Neural cell (in vitro differentiated cells): ENCODE measurements at regions not wholly inside any gene's neighbourhood (a gene's known extent, or its start where the extent isn't known, plus 50 kb on each side); places are given as distances from the start of the nearest gene placed in this dataset.

Experiments used
- EP300 ChIP-seq: fragments of 450-650 bp; conservative IDR thresholded peaks from 2 replicates; pipeline ENCODE4 v1.6.1; 2014; ENCODE audit warnings: antibody characterized with exemption, mild to moderate bottlenecking, moderate library complexity; ENCODE audit not compliant: poor library complexity, severe bottlenecking
- EZH2 ChIP-seq: fragments of 200-600, 300-800 bp; shearing (Covaris generic), sonication (generic); IDR thresholded peaks from 2 replicates; pipeline ENCODE4 v1.6.1; 2014; ENCODE audit warnings: antibody characterized with exemption, low read length, borderline replicate concordance, mild to moderate bottlenecking; ENCODE audit not compliant: insufficient read depth, poor library complexity, severe bottlenecking
- POLR2AphosphoS5 ChIP-seq: IDR thresholded peaks from 2 replicates; pipeline ENCODE4 v1.6.1; 2012
- TAF1 ChIP-seq: IDR thresholded peaks from 2 replicates; pipeline ENCODE4 v1.6.1; 2012; ENCODE audit warnings: low read depth
- TF ChIP-seq, protein P1 (sequence below): fragments of 450-650 bp; IDR thresholded peaks from 2 replicates; pipeline ENCODE4 v1.5.1; 2014; ENCODE audit warnings: antibody characterized with exemption, mild to moderate bottlenecking, moderate library complexity; ENCODE audit not compliant: poor library complexity, severe bottlenecking
- TF ChIP-seq, protein P2 (sequence below): IDR thresholded peaks from 2 replicates; pipeline ENCODE4 v1.6.1; 2012; ENCODE audit warnings: borderline replicate concordance

DNA sequence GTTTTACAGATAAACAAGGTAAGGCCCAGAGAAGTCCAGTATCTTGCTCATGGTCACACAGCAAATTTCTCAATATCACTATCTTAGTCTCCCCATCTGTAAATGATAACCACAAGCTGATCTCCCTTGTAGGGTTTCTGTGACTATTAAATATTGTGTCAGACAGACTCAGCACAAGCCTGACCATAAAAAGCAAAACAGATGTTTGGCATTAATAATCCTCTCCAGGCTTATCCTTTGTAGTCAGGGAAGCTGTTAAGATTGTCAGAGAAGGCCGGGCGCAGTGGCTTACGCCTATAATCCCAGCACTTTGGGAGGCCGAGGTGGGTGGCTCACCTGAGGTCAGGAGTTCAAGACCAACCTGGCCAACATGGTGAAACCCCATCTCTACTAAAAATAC is 173.2 kb upstream of the PRICKLE2 start:
- TF ChIP-seq, protein P1, sequence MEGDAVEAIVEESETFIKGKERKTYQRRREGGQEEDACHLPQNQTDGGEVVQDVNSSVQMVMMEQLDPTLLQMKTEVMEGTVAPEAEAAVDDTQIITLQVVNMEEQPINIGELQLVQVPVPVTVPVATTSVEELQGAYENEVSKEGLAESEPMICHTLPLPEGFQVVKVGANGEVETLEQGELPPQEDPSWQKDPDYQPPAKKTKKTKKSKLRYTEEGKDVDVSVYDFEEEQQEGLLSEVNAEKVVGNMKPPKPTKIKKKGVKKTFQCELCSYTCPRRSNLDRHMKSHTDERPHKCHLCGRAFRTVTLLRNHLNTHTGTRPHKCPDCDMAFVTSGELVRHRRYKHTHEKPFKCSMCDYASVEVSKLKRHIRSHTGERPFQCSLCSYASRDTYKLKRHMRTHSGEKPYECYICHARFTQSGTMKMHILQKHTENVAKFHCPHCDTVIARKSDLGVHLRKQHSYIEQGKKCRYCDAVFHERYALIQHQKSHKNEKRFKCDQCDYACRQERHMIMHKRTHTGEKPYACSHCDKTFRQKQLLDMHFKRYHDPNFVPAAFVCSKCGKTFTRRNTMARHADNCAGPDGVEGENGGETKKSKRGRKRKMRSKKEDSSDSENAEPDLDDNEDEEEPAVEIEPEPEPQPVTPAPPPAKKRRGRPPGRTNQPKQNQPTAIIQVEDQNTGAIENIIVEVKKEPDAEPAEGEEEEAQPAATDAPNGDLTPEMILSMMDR: no peak
- TF ChIP-seq EZH2: no peak
- TF ChIP-seq POLR2AphosphoS5: no peak
- TF ChIP-seq, protein P2, sequence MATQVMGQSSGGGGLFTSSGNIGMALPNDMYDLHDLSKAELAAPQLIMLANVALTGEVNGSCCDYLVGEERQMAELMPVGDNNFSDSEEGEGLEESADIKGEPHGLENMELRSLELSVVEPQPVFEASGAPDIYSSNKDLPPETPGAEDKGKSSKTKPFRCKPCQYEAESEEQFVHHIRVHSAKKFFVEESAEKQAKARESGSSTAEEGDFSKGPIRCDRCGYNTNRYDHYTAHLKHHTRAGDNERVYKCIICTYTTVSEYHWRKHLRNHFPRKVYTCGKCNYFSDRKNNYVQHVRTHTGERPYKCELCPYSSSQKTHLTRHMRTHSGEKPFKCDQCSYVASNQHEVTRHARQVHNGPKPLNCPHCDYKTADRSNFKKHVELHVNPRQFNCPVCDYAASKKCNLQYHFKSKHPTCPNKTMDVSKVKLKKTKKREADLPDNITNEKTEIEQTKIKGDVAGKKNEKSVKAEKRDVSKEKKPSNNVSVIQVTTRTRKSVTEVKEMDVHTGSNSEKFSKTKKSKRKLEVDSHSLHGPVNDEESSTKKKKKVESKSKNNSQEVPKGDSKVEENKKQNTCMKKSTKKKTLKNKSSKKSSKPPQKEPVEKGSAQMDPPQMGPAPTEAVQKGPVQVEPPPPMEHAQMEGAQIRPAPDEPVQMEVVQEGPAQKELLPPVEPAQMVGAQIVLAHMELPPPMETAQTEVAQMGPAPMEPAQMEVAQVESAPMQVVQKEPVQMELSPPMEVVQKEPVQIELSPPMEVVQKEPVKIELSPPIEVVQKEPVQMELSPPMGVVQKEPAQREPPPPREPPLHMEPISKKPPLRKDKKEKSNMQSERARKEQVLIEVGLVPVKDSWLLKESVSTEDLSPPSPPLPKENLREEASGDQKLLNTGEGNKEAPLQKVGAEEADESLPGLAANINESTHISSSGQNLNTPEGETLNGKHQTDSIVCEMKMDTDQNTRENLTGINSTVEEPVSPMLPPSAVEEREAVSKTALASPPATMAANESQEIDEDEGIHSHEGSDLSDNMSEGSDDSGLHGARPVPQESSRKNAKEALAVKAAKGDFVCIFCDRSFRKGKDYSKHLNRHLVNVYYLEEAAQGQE: no peak
- no peak for TF ChIP-seq TAF1
- no peak for TF ChIP-seq EP300
